HG03571 (cell line): ENCODE measurements at regions not wholly inside any gene's neighbourhood (a gene's known extent, or its start where the extent isn't known, plus 50 kb on each side); places are given as distances from the start of the nearest gene placed in this dataset.

ENCODE experiments used
- ATAC-seq: cut with Tn5 transposase; IDR thresholded peaks from one replicate; pipeline ENCODE4 v1.9.1; 2021; ENCODE audit not compliant: unreplicated experiment

DNA sequence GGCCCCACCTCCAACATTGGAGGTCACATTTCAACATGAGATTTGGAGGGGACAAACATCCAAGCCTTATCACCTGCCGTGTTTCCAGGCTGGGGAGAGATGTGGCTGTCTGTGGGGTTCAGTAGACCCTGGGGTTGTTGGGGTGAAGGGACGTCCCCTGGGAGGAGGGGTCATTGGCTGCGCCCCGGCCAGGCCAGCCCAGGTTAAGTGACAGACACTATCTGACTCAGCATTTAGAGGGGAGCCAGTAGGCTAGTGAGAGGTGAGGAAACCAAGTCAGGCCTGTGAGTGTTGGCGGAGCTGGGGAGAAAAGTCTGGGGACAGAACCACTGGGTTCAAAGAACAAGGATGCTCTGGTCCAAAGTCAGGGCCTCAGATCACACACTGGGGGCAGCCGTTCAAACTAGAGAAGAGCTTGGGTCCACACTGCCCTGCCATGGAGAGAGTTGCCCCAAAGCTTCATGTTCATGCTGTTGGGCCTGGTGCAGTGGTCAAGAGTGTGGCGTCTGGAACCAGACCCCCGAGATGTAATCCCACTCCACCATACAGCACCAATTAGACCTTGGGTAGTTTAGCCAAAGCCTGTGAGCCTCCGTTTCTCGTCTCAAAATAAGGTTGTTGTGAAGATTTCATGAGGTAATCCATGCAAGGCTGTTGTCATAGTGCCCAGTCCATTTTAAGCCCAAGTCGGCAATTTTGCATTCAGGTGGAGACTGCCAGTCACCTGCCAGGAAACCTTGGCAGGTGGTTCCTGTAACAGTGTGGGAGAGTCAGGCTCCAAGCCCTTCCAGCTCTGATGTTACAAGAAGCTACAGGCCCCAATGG, 1289.6 kb downstream of the TBC1D22A start:
- ATAC-seq, result no peak

GRCh38 chr22:48050836-48051235, 1288.4 kb downstream of the TBC1D22A start:
- no peak for ATAC-seq

DNA sequence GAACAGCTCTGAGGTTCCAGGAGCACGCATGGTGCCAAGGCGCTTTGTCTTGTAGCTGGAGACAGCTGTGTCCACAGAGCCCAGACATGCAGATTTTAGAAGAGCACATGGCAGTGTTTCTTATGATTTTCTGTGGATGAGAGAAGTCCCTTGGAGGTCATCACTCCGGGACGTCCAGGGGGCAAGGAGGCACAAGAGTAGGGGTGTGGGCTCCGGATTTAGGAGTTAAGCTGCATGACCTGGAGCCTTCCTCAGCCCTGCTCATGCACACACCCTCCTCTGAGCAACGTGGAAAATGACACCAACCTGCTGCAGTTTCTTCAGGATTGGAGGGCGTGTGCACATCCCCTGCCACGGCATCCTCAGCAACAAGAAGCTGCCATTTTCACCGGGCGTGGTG, 1286.7 kb downstream of the TBC1D22A start:
- ATAC-seq, result no peak

DNA sequence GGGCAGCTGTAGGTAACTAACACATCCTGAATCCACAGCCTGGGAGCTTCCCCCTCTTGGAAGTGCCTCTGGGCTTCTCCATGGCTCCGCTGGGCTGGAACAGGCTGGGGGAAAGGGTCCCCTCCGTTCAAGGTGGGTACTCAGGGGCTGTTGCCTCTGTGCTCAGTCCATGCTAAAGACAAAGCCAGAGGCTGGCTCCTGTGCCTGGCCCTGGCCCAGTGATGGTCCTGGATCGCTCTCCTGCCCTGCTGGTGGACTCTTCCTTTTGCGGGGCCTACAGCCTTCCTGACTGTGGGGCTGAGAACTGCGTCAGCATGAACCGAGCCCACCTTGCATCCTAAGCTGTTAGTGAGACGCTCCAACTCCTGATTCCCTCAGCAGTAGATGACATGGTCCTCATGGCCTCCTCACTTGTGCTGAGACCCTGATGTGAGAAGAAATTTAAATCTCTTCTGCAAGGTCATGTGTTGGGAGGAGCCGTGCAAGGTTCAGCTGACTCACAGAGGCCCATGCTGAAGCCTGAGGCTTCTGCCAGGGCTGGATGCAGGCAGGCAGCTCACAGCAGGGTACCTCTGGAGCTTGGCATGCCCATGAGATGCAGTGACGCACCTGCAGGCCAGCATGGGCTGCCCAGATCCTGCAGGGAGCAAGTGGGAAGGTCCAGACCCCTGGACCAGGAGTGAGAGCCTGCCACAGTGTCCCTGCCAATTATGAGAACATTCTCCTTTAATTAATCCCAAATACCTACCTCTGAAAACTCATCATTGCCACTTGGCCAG, 1285.5 kb downstream of the TBC1D22A start:
- ATAC-seq, result no peak

GRCh38 chr22:48045369-48045768, 1282.9 kb downstream of the TBC1D22A start:
- no peak for ATAC-seq

- no peak for ATAC-seq
Measured at GRCh38 chr22:48044487-48045060, 1282.1 kb downstream of the TBC1D22A start.

- ATAC-seq, result no peak
Measured at GRCh38 chr22:48043581-48043980, 1281.1 kb downstream of the TBC1D22A start.

GRCh38 chr22:48042621-48043395, 1280.4 kb downstream of the TBC1D22A start:
- ATAC-seq, result no peak

GRCh38 chr22:48039326-48039725, 1276.9 kb downstream of the TBC1D22A start:
- no peak for ATAC-seq

DNA sequence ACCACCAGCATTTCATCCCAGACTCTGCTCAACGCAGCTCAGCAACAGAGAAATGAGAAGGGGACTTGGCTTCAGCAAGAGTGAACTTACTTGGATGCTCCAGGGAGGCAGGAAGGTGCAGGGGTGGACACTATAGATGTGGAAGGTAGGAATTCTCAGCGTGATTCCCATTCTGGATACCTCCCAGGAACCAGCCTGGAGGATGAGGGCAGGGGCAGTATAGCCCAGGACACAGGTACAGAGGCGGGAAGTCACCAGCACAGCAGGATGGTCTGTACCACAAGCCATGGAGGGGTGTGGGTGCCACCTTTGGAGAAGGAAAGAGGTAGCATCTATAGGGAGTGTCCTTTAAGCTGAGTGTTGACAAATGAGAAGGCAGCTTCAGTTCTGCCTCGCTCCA, 1275.2 kb downstream of the TBC1D22A start:
- no peak for ATAC-seq

DNA sequence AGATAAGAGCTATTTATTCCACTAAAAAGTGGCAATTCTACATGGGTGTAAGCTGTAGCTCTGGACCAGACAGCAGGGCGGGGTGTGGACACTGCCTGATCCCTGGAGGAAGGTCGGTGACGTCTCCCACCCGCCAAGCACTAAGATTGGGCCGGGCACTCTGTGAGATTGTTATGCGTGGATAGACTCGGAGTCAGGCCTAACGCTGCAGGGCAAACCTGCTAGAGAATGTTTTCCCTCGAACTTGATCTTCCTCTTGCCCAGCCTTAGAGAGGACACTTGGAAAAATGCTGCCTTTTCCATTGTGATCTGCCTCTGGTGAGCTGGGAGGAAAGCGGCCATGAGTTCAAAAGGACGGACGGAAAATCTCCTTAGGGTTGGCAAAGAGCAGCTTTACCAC, 1273.4 kb downstream of the TBC1D22A start:
- ATAC-seq, result no peak

DNA sequence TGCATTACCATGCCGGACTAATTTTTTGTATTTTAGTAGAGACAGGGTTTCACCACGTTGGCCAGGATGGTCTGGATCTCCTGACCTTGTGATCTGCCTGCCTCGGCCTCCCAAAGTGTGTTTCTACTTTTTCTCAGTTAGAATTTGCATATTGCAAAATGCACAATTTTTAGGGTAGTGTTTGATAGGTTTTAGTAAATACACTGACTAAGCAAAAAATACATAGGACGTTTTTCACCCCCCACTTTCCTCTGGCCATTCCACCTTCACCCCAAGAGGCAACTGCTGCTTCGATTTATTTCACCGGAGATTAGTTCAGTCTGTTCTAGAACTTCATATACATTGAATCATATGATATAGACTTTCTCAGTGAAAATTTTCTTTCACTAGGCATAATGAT, 1269.1 kb downstream of the TBC1D22A start:
- no peak for ATAC-seq

- ATAC-seq, result no peak
Measured at GRCh38 chr22:48025096-48025495, 1262.6 kb downstream of the TBC1D22A start.

DNA sequence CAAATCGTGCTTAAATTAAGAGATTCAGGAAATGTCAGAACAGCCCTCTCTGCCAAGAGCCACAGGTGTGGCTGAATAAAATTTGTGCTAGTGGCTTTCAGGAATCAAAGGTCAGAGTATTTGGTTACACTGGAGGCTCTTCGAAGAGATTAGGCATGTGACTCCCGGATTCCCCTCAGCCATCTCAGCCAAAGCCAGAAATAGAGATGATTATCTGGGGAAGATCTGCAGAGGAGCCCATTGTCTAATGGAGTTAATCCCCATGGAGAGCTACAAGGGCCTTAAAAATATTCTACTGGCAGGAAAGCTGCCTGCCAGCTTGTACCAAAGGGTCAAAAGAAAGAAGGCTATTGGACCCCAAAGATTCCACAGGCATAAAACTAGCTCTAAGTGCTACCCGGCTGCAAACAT, 1259.5 kb downstream of the TBC1D22A start:
- ATAC-seq, result no peak

GRCh38 chr22:48018346-48018745, 1255.9 kb downstream of the TBC1D22A start:
- ATAC-seq, result no peak

GRCh38 chr22:48015701-48016100, 1253.3 kb downstream of the TBC1D22A start:
- ATAC-seq, result no peak

DNA sequence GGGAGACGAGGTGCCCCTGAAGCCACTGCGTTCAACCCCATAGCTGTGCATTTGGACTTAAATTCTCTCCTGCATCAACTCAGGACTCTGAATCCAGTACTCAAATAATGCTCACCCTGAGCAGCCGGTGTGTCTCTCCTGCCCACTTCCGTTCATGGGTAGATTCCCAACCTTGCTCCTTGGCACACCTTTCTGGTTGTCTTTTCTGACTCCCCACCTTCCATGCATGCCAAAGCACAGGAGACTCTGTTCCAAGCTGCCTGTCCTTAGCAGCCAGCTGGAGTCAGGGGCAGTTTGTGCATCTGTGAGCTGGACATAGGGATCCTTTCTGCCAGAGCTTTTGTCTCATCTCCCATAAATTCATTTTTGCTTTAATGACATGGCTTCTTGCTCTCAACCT, 1242.5 kb downstream of the TBC1D22A start:
- ATAC-seq, result no peak

DNA sequence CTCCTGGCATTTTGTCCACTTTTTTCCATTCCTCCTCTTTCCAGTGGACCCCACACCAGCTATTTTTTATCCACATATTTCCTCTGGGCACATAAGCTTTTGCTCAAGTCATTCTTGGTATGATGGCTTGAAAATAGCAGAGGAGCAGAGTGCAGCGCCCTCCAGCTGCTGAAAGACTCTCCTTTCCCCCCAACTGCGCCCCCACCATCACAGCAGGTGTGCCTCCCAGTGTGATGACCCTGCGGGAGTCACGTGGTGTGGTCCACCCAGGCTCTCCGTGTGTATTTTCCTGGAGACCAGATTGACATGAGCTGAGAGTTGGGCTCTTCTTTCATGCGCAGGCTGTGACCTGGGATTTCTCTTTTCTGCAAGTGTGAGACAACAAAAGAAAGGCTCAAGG, 1241.6 kb downstream of the TBC1D22A start:
- ATAC-seq, result no peak

DNA sequence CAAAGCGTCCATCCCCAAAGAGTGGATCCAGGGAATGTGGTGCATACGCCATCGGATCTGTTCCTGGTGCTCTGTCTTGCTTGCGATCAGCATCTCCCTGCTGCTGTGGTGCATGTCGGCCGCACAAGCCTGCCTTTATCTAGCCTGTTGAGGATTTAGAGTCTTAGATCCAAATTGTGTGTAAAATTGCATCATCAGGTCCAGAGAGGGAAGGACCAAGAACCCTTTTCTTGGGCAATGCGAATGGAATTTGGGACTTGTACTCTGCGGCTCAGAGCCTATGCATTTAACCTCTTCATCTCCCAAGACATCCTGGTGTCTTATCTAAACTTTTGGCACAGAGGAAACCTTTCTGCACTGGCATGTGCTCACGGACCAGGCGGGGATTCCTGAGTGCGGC, 1238.7 kb downstream of the TBC1D22A start:
- no peak for ATAC-seq

GRCh38 chr22:47997612-47998011, 1235.2 kb downstream of the TBC1D22A start:
- ATAC-seq, result no peak

DNA sequence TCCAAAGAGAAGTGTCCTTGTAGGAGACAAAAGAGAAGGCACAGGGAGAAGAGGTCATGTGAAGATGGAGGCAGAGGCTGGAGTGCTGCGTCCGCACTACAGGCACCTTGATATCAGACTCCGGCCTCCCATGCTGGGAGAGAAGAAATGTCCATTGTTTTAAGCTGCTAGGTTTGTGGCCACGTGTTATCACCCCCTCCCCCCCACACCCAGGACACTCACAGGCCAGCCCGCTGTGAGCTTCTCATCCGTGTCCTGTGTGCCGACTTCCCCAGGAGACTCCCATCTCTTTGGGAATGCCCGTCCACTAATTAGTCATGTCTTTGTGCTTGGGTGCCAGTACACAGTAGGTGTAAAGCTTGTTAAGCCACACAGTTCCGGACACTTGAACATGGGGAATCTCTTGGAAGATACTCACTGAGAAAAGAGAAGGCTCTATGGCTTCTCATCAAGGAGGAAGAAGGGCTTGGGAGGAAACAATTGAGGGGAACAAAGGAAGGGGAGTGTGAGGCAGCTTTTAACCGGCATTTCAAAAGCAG, 1234.7 kb downstream of the TBC1D22A start:
- ATAC-seq, result no peak
